SK-N-SH (cell line): ENCODE measurements at regions not wholly inside any gene's neighbourhood (a gene's known extent, or its start where the extent isn't known, plus 50 kb on each side); places are given as distances from the start of the nearest gene placed in this dataset.

Experiments
- CTCF ChIA-PET: fragments of 300-600, 350-600 bp; formaldehyde crosslinking; extraction: SDS; loops from one replicate; lab custom pipeline; 2021; lab: Yijun Ruan, JAX
- POLR2A ChIA-PET: fragments of 350-600 bp; sonication (Branson Sonifier 250); formaldehyde crosslinking; extraction: SDS; loops from one replicate; lab custom pipeline; 2020; ENCODE audit warnings: antibody characterized with exemption, inconsistent platforms; lab: Yijun Ruan, JAX
- DNase-seq: peaks from one replicate; pipeline ENCODE4 v3.0.0; 2012
- H2AFZ ChIP-seq: fragments of 200-600 bp; sonication (generic); 2 replicates; pipeline ENCODE4 v1.8.1; 2016; ENCODE audit warnings: antibody characterized with exemption, mild to moderate bottlenecking, low read depth
- H3F3A ChIP-seq: fragments of 200-600 bp; sonication (generic); replicated peaks from 2 replicates; pipeline ENCODE3; 2016; ENCODE audit warnings: antibody characterized with exemption, mild to moderate bottlenecking; ENCODE audit not compliant: insufficient read depth
- H3K27ac ChIP-seq, 2 experiments: fragments of 200-500 bp in 1 of 2; fragments of 200-600 bp in 1 of 2; sonication (Bioruptor generic) in 1 of 2; sonication (generic), shearing (Covaris generic) in 1 of 2; 2 replicates each; pipeline versions ENCODE4 v1.5.1 to v1.6.1; 2014 to 2016; ENCODE audit warnings: low read depth in 2 of 2, inconsistent platforms in 1 of 2, low read length in 1 of 2, mild to moderate bottlenecking in 1 of 2, mixed read lengths in 1 of 2
- H3K27me3 ChIP-seq: fragments of 200-600 bp; sonication (generic), shearing (Covaris generic); 2 replicates; pipeline ENCODE4 v1.6.1; 2016; ENCODE audit warnings: mixed run types; ENCODE audit not compliant: insufficient read depth
- H3K36me3 ChIP-seq, 2 experiments: fragments of 200-500 bp in 1 of 2; fragments of 200-600 bp in 1 of 2; sonication (Bioruptor generic) in 1 of 2; sonication (generic) in 1 of 2; replicated peaks in 1 of 2; 2 replicates each; pipeline versions ENCODE3 to v1.5.1; 2014 to 2016; ENCODE audit warnings: low read length in 1 of 2, mild to moderate bottlenecking in 1 of 2; ENCODE audit not compliant: insufficient read depth in 2 of 2, control insufficient read depth in 1 of 2
- H3K4me1 ChIP-seq, 2 experiments: fragments of 200-500 bp in 1 of 2; fragments of 200-600 bp in 1 of 2; sonication (Bioruptor generic) in 1 of 2; sonication (generic), shearing (Covaris generic) in 1 of 2; 2 replicates each; pipeline versions ENCODE4 v1.5.1 to v1.6.1; 2014 to 2016; ENCODE audit warnings: low read depth in 1 of 2, low read length in 1 of 2, mixed run types in 1 of 2; ENCODE audit not compliant: insufficient read depth in 2 of 2, control insufficient read depth in 1 of 2
- H3K4me2 ChIP-seq: fragments of 200-600 bp; sonication (generic), shearing (Covaris generic); 2 replicates; pipeline ENCODE4 v1.6.1; 2017; ENCODE audit warnings: mixed run types
- H3K4me3 ChIP-seq, 2 experiments: fragments of 200-500 bp in 1 of 2; fragments of 200-600 bp in 1 of 2; sonication (Bioruptor generic) in 1 of 2; sonication (generic), shearing (Covaris generic) in 1 of 2; 2 replicates each; pipeline versions ENCODE4 v1.5.1 to v1.8.1; 2014 to 2016; ENCODE audit warnings: low read depth in 2 of 2, inconsistent platforms in 1 of 2, low read length in 1 of 2, mild to moderate bottlenecking in 1 of 2, mixed read lengths in 1 of 2, moderate library complexity in 1 of 2
- H3K79me2 ChIP-seq: fragments of 200-600 bp; sonication (generic); 2 replicates; pipeline ENCODE4 v1.8.1; 2017; ENCODE audit warnings: mild to moderate bottlenecking; ENCODE audit not compliant: insufficient read depth
- H3K9ac ChIP-seq: fragments of 200-600 bp; sonication (generic); 2 replicates; pipeline ENCODE4 v1.6.1; 2017; ENCODE audit warnings: mixed run types
- H3K9me2 ChIP-seq: fragments of 200-600 bp; sonication (generic); 2 replicates; pipeline ENCODE4 v1.6.1; 2017; ENCODE audit warnings: mixed run types
- H3K9me3 ChIP-seq: fragments of 200-600 bp; sonication (generic); 2 replicates; pipeline ENCODE4 v1.6.1; 2017; ENCODE audit warnings: mixed run types, mild to moderate bottlenecking, moderate library complexity
- H4K20me1 ChIP-seq: fragments of 200-600 bp; sonication (generic); 2 replicates; pipeline ENCODE4 v1.6.1; 2017; ENCODE audit warnings: mild to moderate bottlenecking, mixed run types; ENCODE audit not compliant: insufficient read depth
- CHD2 ChIP-seq: fragments of 150-350 bp; IDR thresholded peaks from 2 replicates; pipeline ENCODE4 v1.6.1; 2018; ENCODE audit warnings: low read length; ENCODE audit not compliant: partially characterized antibody
- EP300 ChIP-seq, 2 experiments: IDR thresholded peaks; 2 replicates each; pipeline versions ENCODE4 v1.4.0 to v1.6.1; 2012; ENCODE audit warnings: borderline replicate concordance in 1 of 2, low read depth in 1 of 2, low read length in 1 of 2
- EZH2phosphoT487 ChIP-seq: fragments of 200-600 bp; sonication (generic); IDR thresholded peaks from 2 replicates; pipeline ENCODE4 v1.6.1; 2017; ENCODE audit warnings: low read depth, mixed run types, mild to moderate bottlenecking, antibody characterized with exemption, moderate library complexity, borderline replicate concordance
- FOXJ3 ChIP-seq: sonication (generic); formaldehyde crosslinking; IDR thresholded peaks from 2 replicates; pipeline ENCODE4 v1.5.1; 2020; ENCODE audit warnings: mild to moderate bottlenecking, missing genetic modification reagents
- FOXM1 ChIP-seq: IDR thresholded peaks from 2 replicates; pipeline ENCODE4 v1.4.0; 2012; ENCODE audit warnings: low read depth, mild to moderate bottlenecking
- GABPA ChIP-seq: IDR thresholded peaks from 2 replicates; pipeline ENCODE4 v1.4.0; 2012; ENCODE audit warnings: low read depth, mild to moderate bottlenecking
- GATA2 ChIP-seq: sonication (generic); formaldehyde crosslinking; IDR thresholded peaks from 2 replicates; pipeline ENCODE4 v1.5.0; 2020; ENCODE audit warnings: mild to moderate bottlenecking, missing genetic modification reagents
- JUND ChIP-seq: IDR thresholded peaks from 2 replicates; pipeline ENCODE4 v1.4.0; 2012
- MEF2A ChIP-seq: IDR thresholded peaks from 2 replicates; pipeline ENCODE4 v1.4.0; 2012; ENCODE audit warnings: low read depth, borderline replicate concordance
- MXI1 ChIP-seq: IDR thresholded peaks from 2 replicates; pipeline ENCODE4 v1.6.1; 2012; ENCODE audit warnings: mild to moderate bottlenecking, low read depth, low read length, improper control_type of control experiment
- NFIC ChIP-seq: IDR thresholded peaks from 2 replicates; pipeline ENCODE4 v1.4.0; 2012; ENCODE audit warnings: borderline replicate concordance
- NRF1 ChIP-seq: IDR thresholded peaks from 2 replicates; pipeline ENCODE4 v1.6.1; 2012; ENCODE audit warnings: low read depth, mild to moderate bottlenecking, low read length
- POLR2AphosphoS5 ChIP-seq: IDR thresholded peaks from 2 replicates; pipeline ENCODE4 v1.6.1; 2012; ENCODE audit warnings: low read depth, low read length
- RAD21 ChIP-seq: IDR thresholded peaks from 2 replicates; pipeline ENCODE4 v1.6.1; 2012; ENCODE audit warnings: mild to moderate bottlenecking, low read length
- RFX5 ChIP-seq: IDR thresholded peaks from 2 replicates; pipeline ENCODE4 v1.6.1; 2012; ENCODE audit warnings: mild to moderate bottlenecking, improper control_type of control experiment, low read length
- SIN3A ChIP-seq: IDR thresholded peaks from 2 replicates; pipeline ENCODE4 v1.6.1; 2012; ENCODE audit warnings: low read depth, mild to moderate bottlenecking, low read length, moderate library complexity, borderline replicate concordance
- SMC3 ChIP-seq: IDR thresholded peaks from 2 replicates; pipeline ENCODE4 v1.6.1; 2012; ENCODE audit warnings: low read depth, low read length, improper control_type of control experiment
- TAF1 ChIP-seq: IDR thresholded peaks from 2 replicates; pipeline ENCODE4 v1.6.1; 2012; ENCODE audit warnings: low read depth, mild to moderate bottlenecking, low read length, moderate library complexity, borderline replicate concordance
- YY1 ChIP-seq: IDR thresholded peaks from 2 replicates; pipeline ENCODE4 v1.4.0; 2012; ENCODE audit warnings: low read depth, mild to moderate bottlenecking
- WGBS: methylation state at CpG from one replicate; pipeline ENCODE4 v1.1.6; 2017; ENCODE audit warnings: low lambda C conversion rate; 5-methylcytosine and 5-hydroxymethylcytosine counted together
- TF ChIP-seq, protein P1 (sequence below): fragments of 200-600 bp; sonication (generic); IDR thresholded peaks from 2 replicates; pipeline ENCODE4 v1.6.1; 2017; ENCODE audit warnings: antibody characterized with exemption, mild to moderate bottlenecking, moderate library complexity
- TF ChIP-seq, protein P2 (sequence below): fragments of 150-350 bp; IDR thresholded peaks from 2 replicates; pipeline ENCODE4 v1.6.1; 2017; ENCODE audit warnings: antibody characterized with exemption, low read length, low read depth, borderline replicate concordance

DNA sequence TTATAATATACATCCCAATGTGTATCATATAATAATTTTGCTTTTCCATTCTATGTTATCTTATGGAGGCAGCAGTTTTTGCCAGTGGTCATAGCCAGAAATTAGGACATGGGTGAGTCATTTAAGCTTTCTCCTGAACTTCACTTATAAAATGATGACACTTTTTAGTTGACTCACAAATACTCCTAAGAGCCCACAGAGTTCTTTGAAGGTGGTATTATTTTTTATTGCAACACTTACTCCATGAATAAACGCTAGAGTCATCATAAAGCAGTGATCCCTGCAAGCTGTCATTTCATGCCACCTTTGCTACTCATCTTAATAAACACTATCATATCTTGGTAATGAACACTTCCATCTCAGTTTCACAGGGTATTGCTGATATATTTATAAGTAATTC is 69.9 kb upstream of the MAPRE2 start (continued):
- TF ChIP-seq SMC3 (no peak), GABPA (no peak)
- TF ChIP-seq, all 33 proteins: peak for 0

DNA sequence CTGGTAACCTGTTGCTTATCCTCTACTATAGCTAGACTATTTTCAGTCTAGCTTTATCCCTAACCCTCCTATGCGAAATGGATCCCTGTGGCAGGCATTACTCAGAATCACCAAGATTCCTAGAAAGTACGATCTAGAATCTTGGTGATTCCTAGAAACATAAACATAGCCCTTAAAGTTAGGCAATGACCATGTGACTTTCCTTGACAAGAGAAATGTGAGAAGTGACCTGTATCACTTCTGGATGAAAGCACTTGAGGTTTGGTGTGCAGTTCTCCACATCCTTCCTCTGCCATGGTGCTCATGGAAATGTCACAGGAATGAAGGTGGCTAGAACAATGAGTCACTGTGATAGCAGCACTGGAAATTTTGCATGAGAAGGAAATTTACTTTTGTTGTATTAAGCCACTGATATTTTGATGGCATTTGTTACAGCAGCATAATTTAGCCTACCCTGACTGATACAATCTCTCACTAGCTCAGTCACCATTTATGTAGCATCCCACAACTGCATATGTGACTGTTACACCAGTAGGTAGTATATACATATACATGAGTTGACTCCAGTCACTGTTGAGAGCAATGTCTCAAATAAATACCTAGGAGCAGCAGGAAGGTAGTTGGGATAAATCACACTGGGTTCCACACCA is 68.3 kb upstream of the MAPRE2 start:
- Histone ChIP-seq H3K9me2 (no peaks in the 10 kb centered on the region), H3K4me3 (no peak overlapping the region), H3K9ac (no peak overlapping the region), H3F3A (peaks cover 7% of the 10 kb centered on the region), H3K36me3 (no peaks in the 10 kb centered on the region), H3K79me2 (no peaks in the 10 kb centered on the region), H3K9me3 (no peaks in the 10 kb centered on the region), H3K4me2 (no peak overlapping the region), H4K20me1 (no peaks in the 10 kb centered on the region), H3K27me3 (peaks cover 23% of the 10 kb centered on the region), H3K4me1 (peaks cover 0 to 5% of the 10 kb centered on the region in 2 experiments; a peak in 1 of 4 replicates), H3K27ac (no peak overlapping the region), H2AFZ (no peak overlapping the region)
- TF ChIP-seq, protein P1, sequence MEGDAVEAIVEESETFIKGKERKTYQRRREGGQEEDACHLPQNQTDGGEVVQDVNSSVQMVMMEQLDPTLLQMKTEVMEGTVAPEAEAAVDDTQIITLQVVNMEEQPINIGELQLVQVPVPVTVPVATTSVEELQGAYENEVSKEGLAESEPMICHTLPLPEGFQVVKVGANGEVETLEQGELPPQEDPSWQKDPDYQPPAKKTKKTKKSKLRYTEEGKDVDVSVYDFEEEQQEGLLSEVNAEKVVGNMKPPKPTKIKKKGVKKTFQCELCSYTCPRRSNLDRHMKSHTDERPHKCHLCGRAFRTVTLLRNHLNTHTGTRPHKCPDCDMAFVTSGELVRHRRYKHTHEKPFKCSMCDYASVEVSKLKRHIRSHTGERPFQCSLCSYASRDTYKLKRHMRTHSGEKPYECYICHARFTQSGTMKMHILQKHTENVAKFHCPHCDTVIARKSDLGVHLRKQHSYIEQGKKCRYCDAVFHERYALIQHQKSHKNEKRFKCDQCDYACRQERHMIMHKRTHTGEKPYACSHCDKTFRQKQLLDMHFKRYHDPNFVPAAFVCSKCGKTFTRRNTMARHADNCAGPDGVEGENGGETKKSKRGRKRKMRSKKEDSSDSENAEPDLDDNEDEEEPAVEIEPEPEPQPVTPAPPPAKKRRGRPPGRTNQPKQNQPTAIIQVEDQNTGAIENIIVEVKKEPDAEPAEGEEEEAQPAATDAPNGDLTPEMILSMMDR = no peak
- TF ChIP-seq SIN3A = no peak
- no peak for TF ChIP-seq GATA2 (CRISPR knock-in tag)
- no peak for TF ChIP-seq MXI1
- TF ChIP-seq YY1 = no peak
- no peak for TF ChIP-seq TAF1
- no peak for TF ChIP-seq JUND
- TF ChIP-seq RFX5 = no peak
- TF ChIP-seq SMC3 = no peak
- TF ChIP-seq MEF2A = no peak
- TF ChIP-seq, protein P2, sequence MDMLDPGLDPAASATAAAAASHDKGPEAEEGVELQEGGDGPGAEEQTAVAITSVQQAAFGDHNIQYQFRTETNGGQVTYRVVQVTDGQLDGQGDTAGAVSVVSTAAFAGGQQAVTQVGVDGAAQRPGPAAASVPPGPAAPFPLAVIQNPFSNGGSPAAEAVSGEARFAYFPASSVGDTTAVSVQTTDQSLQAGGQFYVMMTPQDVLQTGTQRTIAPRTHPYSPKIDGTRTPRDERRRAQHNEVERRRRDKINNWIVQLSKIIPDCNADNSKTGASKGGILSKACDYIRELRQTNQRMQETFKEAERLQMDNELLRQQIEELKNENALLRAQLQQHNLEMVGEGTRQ = no peak
- TF ChIP-seq FOXM1 = no peak
- TF ChIP-seq NFIC = no peak
- TF ChIP-seq NRF1 = no peak
- no peak for TF ChIP-seq RAD21
- no peak for TF ChIP-seq CHD2
- TF ChIP-seq FOXJ3 (CRISPR knock-in tag) = no peak
- no peak for TF ChIP-seq EP300 (IDR thresholded peaks at IDR 0.05; ENCODE audit: borderline replicate concordance in 1 of 2, low read depth in 1 of 2, low read length in 1 of 2)
- no peak for TF ChIP-seq POLR2AphosphoS5
- TF ChIP-seq EZH2phosphoT487 = no peak
- POLR2A ChIA-PET = no interaction called here
- CTCF ChIA-PET = no interaction called here
- WGBS = 76% methylated on average over 2 of the region's 2 CpGs
- DNase-seq = no peak
